Upper lobe of left lung (tissue), 4 donors: ENCODE measurements at regions not wholly inside any gene's neighbourhood (a gene's known extent, or its start where the extent isn't known, plus 50 kb on each side); places are given as distances from the start of the nearest gene placed in this dataset.

Source experiments
- CTCF ChIP-seq, 6 experiments: fragments of 450-650 bp in 4 of 6; fragments of 200-600 bp in 2 of 6; sonication (generic) in 2 of 6; IDR thresholded peaks; one replicate each; pipeline ENCODE4 v1.5.1; 2016 to 2019; ENCODE audit warnings: antibody characterized with exemption in 6 of 6
- EP300 ChIP-seq, 4 donors: sonication (generic); formaldehyde crosslinking; IDR thresholded peaks; one replicate each; pipeline ENCODE4 v1.5.1; 2017; ENCODE audit warnings: antibody characterized with exemption in 4 of 4, control low read depth in 2 of 4
- POLR2A ChIP-seq, 4 donors: fragments of 450-650 bp; IDR thresholded peaks; one replicate each; pipeline ENCODE4 v1.5.1; 2016 to 2017; ENCODE audit warnings: antibody characterized with exemption in 4 of 4, mild to moderate bottlenecking in 2 of 4
- POLR2AphosphoS5 ChIP-seq, 2 donors: sonication (generic); formaldehyde crosslinking; IDR thresholded peaks; one replicate each; pipeline ENCODE4 v1.5.1; 2017; ENCODE audit warnings: antibody characterized with exemption in 2 of 2

- TF ChIP-seq EP300 (IDR thresholded peaks at IDR 0.05) (no peak), CTCF (IDR thresholded peaks at IDR 0.05) (no peak), POLR2A (IDR thresholded peaks at IDR 0.05) (no peak), POLR2AphosphoS5 (IDR thresholded peaks at IDR 0.05) (no peak)
Measured at GRCh38 chr1:98147280-98147679, 226.4 kb upstream of the DPYD start.
